AG09319 (cell line): ENCODE measurements at regions not wholly inside any gene's neighbourhood (a gene's known extent, or its start where the extent isn't known, plus 50 kb on each side); places are given as distances from the start of the nearest gene placed in this dataset.

Source experiments
- DNase-seq: peaks from one replicate; pipeline ENCODE4 v3.0.0-alpha.2; 2010; ENCODE audit warnings: low read depth; ENCODE audit errors: extremely low read depth
- TF ChIP-seq, protein P1 (sequence below): IDR thresholded peaks from 2 replicates; pipeline ENCODE4 v1.5.1; 2011; ENCODE audit warnings: low read depth, mild to moderate bottlenecking, inconsistent platforms, low read length, moderate library complexity

- TF ChIP-seq, protein P1, sequence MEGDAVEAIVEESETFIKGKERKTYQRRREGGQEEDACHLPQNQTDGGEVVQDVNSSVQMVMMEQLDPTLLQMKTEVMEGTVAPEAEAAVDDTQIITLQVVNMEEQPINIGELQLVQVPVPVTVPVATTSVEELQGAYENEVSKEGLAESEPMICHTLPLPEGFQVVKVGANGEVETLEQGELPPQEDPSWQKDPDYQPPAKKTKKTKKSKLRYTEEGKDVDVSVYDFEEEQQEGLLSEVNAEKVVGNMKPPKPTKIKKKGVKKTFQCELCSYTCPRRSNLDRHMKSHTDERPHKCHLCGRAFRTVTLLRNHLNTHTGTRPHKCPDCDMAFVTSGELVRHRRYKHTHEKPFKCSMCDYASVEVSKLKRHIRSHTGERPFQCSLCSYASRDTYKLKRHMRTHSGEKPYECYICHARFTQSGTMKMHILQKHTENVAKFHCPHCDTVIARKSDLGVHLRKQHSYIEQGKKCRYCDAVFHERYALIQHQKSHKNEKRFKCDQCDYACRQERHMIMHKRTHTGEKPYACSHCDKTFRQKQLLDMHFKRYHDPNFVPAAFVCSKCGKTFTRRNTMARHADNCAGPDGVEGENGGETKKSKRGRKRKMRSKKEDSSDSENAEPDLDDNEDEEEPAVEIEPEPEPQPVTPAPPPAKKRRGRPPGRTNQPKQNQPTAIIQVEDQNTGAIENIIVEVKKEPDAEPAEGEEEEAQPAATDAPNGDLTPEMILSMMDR = no peak
- no peak for DNase-seq
These were observed 391.1 kb downstream of the IDS start for GRCh38 chrX:149114001-149114400.

GRCh38 chrX:149097786-149098185 is 407.3 kb downstream of the IDS start:
- DNase-seq = no peak
- TF ChIP-seq, protein P1 = no peak

GRCh38 chrX:149092179-149092578 is 412.9 kb downstream of the IDS start:
- TF ChIP-seq, protein P1 = no peak
- DNase-seq = no peak

GRCh38 chrX:149079805-149080406 is 425.2 kb downstream of the IDS start:
- TF ChIP-seq, protein P1 = no peak
- DNase-seq = no peak

DNA sequence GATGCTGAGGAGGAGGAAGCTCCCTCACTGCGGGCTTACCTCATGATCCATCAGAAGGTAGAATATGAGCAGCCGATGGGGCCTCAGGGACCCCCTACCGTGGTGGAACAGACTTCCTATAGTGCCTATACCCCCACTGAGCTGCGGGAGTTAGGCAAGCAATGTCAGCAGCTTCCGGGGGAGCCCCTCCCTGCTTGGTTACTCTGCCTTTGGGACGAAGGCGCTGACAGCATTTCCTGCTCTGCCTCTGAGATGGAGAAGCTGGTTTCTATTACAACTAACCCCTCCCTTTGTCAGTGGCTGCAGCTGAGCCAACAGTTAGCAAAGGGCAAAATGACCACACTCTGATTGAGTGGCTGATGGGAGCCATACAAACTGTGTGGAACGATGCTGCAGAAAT is 430.7 kb downstream of the IDS start:
- TF ChIP-seq, protein P1 = no peak
- DNase-seq = peak; percentile 5

DNA sequence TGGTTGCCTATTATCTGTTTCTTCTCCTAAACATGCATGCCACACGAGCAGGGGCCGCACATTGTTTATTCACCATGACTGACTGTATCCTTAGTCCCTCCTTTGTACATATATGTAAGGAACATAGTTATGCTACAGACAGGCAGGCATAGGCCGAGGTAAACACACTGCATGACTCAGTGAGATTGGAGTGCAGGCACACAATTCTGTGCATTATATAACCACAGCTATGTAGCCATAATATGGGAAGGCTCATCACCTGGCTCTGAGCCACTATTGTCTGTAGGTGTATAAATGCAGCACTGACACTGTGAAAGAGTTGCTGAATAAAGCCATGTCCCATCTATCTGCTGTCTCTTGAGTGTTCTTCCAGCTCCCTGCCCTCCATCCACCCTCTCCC is 431.6 kb downstream of the IDS start:
- no peak for DNase-seq
- TF ChIP-seq, protein P1 = no peak

DNA sequence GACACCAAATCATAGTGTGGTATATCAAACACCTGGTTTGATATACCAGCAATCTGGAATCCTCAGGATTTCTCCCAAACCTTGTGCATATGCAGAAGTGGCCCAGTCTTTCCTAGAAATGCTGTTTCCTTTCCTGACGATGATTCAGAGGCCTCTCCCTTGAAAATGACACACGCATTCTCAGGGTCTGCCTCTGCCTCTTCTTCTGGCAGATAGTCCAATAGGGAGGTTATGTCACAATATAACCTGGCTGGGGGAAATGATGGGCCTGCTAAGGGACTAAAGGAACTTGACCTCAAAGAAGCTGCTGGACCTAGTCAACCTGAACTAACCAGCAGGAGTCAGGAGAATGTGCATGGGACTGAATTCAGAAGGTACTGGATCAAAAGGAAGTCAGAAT is 435.2 kb downstream of the IDS start:
- DNase-seq = no peak

More for the DNA sequence above, 435.2 kb downstream of the IDS start:
- TF ChIP-seq, protein P1 = no peak
